IMR-90 (cell line): ENCODE measurements at regions not wholly inside any gene's neighbourhood (a gene's known extent, or its start where the extent isn't known, plus 50 kb on each side); places are given as distances from the start of the nearest gene placed in this dataset.

Experiments used
- ATAC-seq: fragments of 200-7000 bp; cut with Tn5 transposase; 2 replicates; pipeline ENCODE4 v1.9.1; 2020; ENCODE audit warnings: low read depth, mild to moderate bottlenecking, moderate library complexity
- BruUV-seq: library from RNA; stranded (reverse); fragments of 400-500 nt; replicated peaks from 2 replicates; lab custom pipeline; 2021; lab: Mats Ljungman, UMichigan
- CTCF ChIA-PET: fragments of 300-600 bp; formaldehyde crosslinking; extraction: SDS; loops from one replicate; lab custom pipeline; 2021; ENCODE audit warnings: antibody characterized with exemption; lab: Yijun Ruan, JAX
- POLR2A ChIA-PET: fragments of 300-600 bp; sonication (Branson Sonifier 250); formaldehyde crosslinking; loops from one replicate; lab custom pipeline; 2022; ENCODE audit warnings: antibody characterized with exemption; ENCODE audit not compliant: unreplicated experiment; lab: Charles Lee
- DNase-seq: peaks from one replicate; pipeline ENCODE4 v3.0.0; 2013
- H2AFZ ChIP-seq: replicated peaks from 2 replicates; pipeline ENCODE3; 2013; ENCODE audit warnings: low read length, mild to moderate bottlenecking; ENCODE audit not compliant: poor library complexity
- H2AK5ac ChIP-seq: 2 replicates; pipeline ENCODE4 v1.6.1; 2013; ENCODE audit warnings: low read depth, low read length, inconsistent platforms
- H2AK9ac ChIP-seq: replicated peaks from 2 replicates; pipeline ENCODE3; 2013; ENCODE audit warnings: mild to moderate bottlenecking, low read depth, low read length, moderate library complexity; ENCODE audit not compliant: poor library complexity
- H2BK120ac ChIP-seq: 2 replicates; pipeline ENCODE4 v1.6.1; 2013; ENCODE audit warnings: low read depth, low read length, inconsistent platforms
- H2BK15ac ChIP-seq: 3 replicates; pipeline ENCODE4 v1.6.1; 2013; ENCODE audit warnings: low read depth, low read length, inconsistent platforms
- H2BK20ac ChIP-seq: 2 replicates; pipeline ENCODE4 v1.6.1; 2013; ENCODE audit warnings: low read depth, mild to moderate bottlenecking, inconsistent platforms, low read length, moderate library complexity
- H2BK5ac ChIP-seq: 2 replicates; pipeline ENCODE4 v1.6.1; 2013; ENCODE audit warnings: mild to moderate bottlenecking, low read depth, low read length, inconsistent platforms; ENCODE audit not compliant: poor library complexity, severe bottlenecking
- H3K14ac ChIP-seq: replicated peaks from 2 replicates; pipeline ENCODE4 v1.6.1; 2013; ENCODE audit warnings: low read depth, low read length, inconsistent platforms
- H3K18ac ChIP-seq: 2 replicates; pipeline ENCODE4 v1.6.1; 2013; ENCODE audit warnings: low read depth, low read length, control low read depth
- H3K23ac ChIP-seq: 2 replicates; pipeline ENCODE4 v1.6.1; 2013; ENCODE audit warnings: low read depth, low read length, inconsistent platforms
- H3K27ac ChIP-seq: 2 replicates; pipeline ENCODE4 v1.5.1; 2013; ENCODE audit warnings: mild to moderate bottlenecking, control low read depth, low read length; ENCODE audit not compliant: insufficient read depth
- H3K27me3 ChIP-seq: 2 replicates; pipeline ENCODE4 v1.6.1; 2013; ENCODE audit warnings: low read length; ENCODE audit not compliant: control insufficient read depth, insufficient read depth
- H3K36me3 ChIP-seq: 2 replicates; pipeline ENCODE4 v1.6.1; 2013; ENCODE audit warnings: low read length, mixed read lengths; ENCODE audit not compliant: control insufficient read depth, insufficient read depth
- H3K4ac ChIP-seq: 2 replicates; pipeline ENCODE4 v1.6.1; 2013; ENCODE audit warnings: low read depth, low read length, inconsistent platforms
- H3K4me1 ChIP-seq: 2 replicates; pipeline ENCODE4 v1.6.1; 2013; ENCODE audit warnings: low read length, mixed read lengths; ENCODE audit not compliant: control insufficient read depth, insufficient read depth
- H3K4me2 ChIP-seq: 2 replicates; pipeline ENCODE4 v1.6.1; 2013; ENCODE audit warnings: low read depth, mild to moderate bottlenecking, control low read depth, low read length, moderate library complexity
- H3K4me3 ChIP-seq: 2 replicates; pipeline ENCODE4 v1.5.1; 2013; ENCODE audit warnings: low read depth, mild to moderate bottlenecking, control low read depth, low read length, moderate library complexity; ENCODE audit not compliant: insufficient read depth
- H3K56ac ChIP-seq: 2 replicates; pipeline ENCODE4 v1.6.1; 2013; ENCODE audit warnings: low read length, inconsistent platforms; ENCODE audit not compliant: insufficient read depth; ENCODE audit errors: extremely low read depth
- H3K79me1 ChIP-seq, 2 experiments: 2 replicates each; pipeline ENCODE4 v1.6.1; 2013; ENCODE audit warnings: low read length in 2 of 2, inconsistent platforms in 1 of 2, low read depth in 1 of 2
- H3K9ac ChIP-seq: 2 replicates; pipeline ENCODE4 v1.6.1; 2013; ENCODE audit warnings: low read depth, low read length, control low read depth
- H3K9me1 ChIP-seq: 2 replicates; pipeline ENCODE4 v1.6.1; 2013; ENCODE audit warnings: low read length, inconsistent platforms; ENCODE audit not compliant: insufficient read depth
- H3K9me3 ChIP-seq: 2 replicates; pipeline ENCODE4 v1.6.1; 2013; ENCODE audit warnings: low read length; ENCODE audit not compliant: control insufficient read depth, insufficient read depth
- H4K20me1 ChIP-seq: 2 replicates; pipeline ENCODE4 v1.6.1; 2013; ENCODE audit warnings: low read length, inconsistent platforms; ENCODE audit not compliant: insufficient read depth
- H4K5ac ChIP-seq: 2 replicates; pipeline ENCODE4 v1.6.1; 2013; ENCODE audit warnings: mild to moderate bottlenecking, low read depth, low read length, control low read depth
- H4K8ac ChIP-seq, 2 experiments: 2 replicates each; pipeline ENCODE4 v1.6.1; 2013; ENCODE audit warnings: low read depth in 2 of 2, low read length in 2 of 2, control low read depth in 1 of 2, inconsistent platforms in 1 of 2
- H4K91ac ChIP-seq: 2 replicates; pipeline ENCODE4 v1.6.1; 2013; ENCODE audit warnings: low read depth, low read length, inconsistent platforms; ENCODE audit not compliant: insufficient read depth
- BHLHE40 ChIP-seq: fragments of 150-350 bp; IDR thresholded peaks from 2 replicates; pipeline ENCODE4 v1.6.1; 2016; ENCODE audit warnings: mild to moderate bottlenecking, low read depth, low read length
- FOS ChIP-seq: fragments of 150-350 bp; IDR thresholded peaks from 2 replicates; pipeline ENCODE4 v1.6.1; 2016; ENCODE audit warnings: low read depth, low read length
- MAFK ChIP-seq: IDR thresholded peaks from 2 replicates; pipeline ENCODE4 v1.6.1; 2012; ENCODE audit warnings: low read depth, low read length, improper control_type of control experiment
- NFE2L2 ChIP-seq: fragments of 150-350 bp; IDR thresholded peaks from 2 replicates; pipeline ENCODE4 v1.6.1; 2016; ENCODE audit warnings: low read depth, mild to moderate bottlenecking, low read length
- RCOR1 ChIP-seq: IDR thresholded peaks from 2 replicates; pipeline ENCODE4 v1.6.1; 2012; ENCODE audit warnings: mild to moderate bottlenecking, low read length, improper control_type of control experiment; ENCODE audit not compliant: insufficient replicate concordance
- RFX5 ChIP-seq: IDR thresholded peaks from 2 replicates; pipeline ENCODE4 v1.8.0; 2012; ENCODE audit warnings: low read depth, mild to moderate bottlenecking, low read length, moderate library complexity
- WGBS, 2 experiments: methylation state at CpG; one replicate each; pipeline versions ENCODE4 v1.1.5 to v1.1.7; 2013; ENCODE audit warnings: missing lambda C conversion rate in 2 of 2; ENCODE audit not compliant: insufficient read length in 1 of 2; ENCODE audit errors: extremely low coverage in 2 of 2; 5-methylcytosine and 5-hydroxymethylcytosine counted together
- dilution Hi-C: fragments of 300-500 bp; cut with HindIII; formaldehyde crosslinking; loops from one replicate; pipeline ENCODE4 v1.14.3; 2018; ENCODE audit warnings: low sequenced_read_pairs; ENCODE audit not compliant: unreplicated experiment
- in situ Hi-C: fragments of 300-500 bp; cut with MboI; formaldehyde crosslinking; loops from 3 replicates; pipeline ENCODE4 v1.14.3; 2019; ENCODE audit warnings: low sequenced_read_pairs, inconsistent platforms, mixed read lengths
- intact Hi-C: fragments of 100-400 bp; cut with micrococcal nuclease; formaldehyde crosslinking; loops from 2 replicates; pipeline ENCODE4 v1.10.0; 2022
- TF ChIP-seq, protein P1 (sequence below): fragments of 150-350 bp; IDR thresholded peaks from 2 replicates; pipeline ENCODE4 v1.6.1; 2016; ENCODE audit warnings: low read depth, mild to moderate bottlenecking, low read length, moderate library complexity, borderline replicate concordance

- ATAC-seq, result no peak
- Histone ChIP-seq H3K56ac (no peak overlapping the region), H3K4ac (no peak overlapping the region), H3K27ac (no peak overlapping the region), H2BK20ac (no peak overlapping the region), H3K79me1 (no peaks in the 10 kb centered on the region), H3K36me3 (no peaks in the 10 kb centered on the region), H4K91ac (no peak overlapping the region), H3K9me1 (peaks cover 2% of the 10 kb centered on the region), H3K9me3 (no peaks in the 10 kb centered on the region), H4K8ac (no peak overlapping the region), H3K4me2 (no peak overlapping the region), H3K23ac (no peak overlapping the region), H2BK15ac (no peak overlapping the region), H3K4me3 (no peak overlapping the region), H4K5ac (no peak overlapping the region), H2AFZ (no peak overlapping the region), H2AK5ac (no peak overlapping the region), H2BK120ac (no peak overlapping the region), H3K9ac (no peak overlapping the region), H3K27me3 (peaks cover 57% of the 10 kb centered on the region), H2AK9ac (no peak overlapping the region), H3K4me1 (no peaks in the 10 kb centered on the region), H3K18ac (no peak overlapping the region), H2BK5ac (no peak overlapping the region), H4K20me1 (0 out of 2 replicates have a peak, but pooled peaks cover 6% of the 10 kb centered on the region), H3K14ac (no peak overlapping the region)
- 82% methylated on average over 4 of the region's 6 CpGs; no CpG with 5 or more reads in 1 of the 2 experiments for WGBS, 2 experiments
- dilution Hi-C loops (no loop called here), in situ Hi-C loops (no loop called here), intact Hi-C loops (no loop called here)
- ChIA-PET POLR2A (no interaction called here), CTCF (no interaction called here)
- DNase-seq, result no peak
- no peak for TF ChIP-seq MAFK
- no peak for TF ChIP-seq FOS
- TF ChIP-seq, protein P1, sequence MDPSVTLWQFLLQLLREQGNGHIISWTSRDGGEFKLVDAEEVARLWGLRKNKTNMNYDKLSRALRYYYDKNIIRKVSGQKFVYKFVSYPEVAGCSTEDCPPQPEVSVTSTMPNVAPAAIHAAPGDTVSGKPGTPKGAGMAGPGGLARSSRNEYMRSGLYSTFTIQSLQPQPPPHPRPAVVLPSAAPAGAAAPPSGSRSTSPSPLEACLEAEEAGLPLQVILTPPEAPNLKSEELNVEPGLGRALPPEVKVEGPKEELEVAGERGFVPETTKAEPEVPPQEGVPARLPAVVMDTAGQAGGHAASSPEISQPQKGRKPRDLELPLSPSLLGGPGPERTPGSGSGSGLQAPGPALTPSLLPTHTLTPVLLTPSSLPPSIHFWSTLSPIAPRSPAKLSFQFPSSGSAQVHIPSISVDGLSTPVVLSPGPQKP, result no peak
- TF ChIP-seq BHLHE40, result no peak
- TF ChIP-seq RFX5, result no peak
- no peak for TF ChIP-seq NFE2L2
- no peak for TF ChIP-seq RCOR1
- no TSS peak for BruUV-seq
These were observed 89.8 kb downstream of the LHX2 start for GRCh38 chr9:124101215-124101968.
